Gastrocnemius medialis (tissue), 4 donors: ENCODE measurements at regions not wholly inside any gene's neighbourhood (a gene's known extent, or its start where the extent isn't known, plus 50 kb on each side); places are given as distances from the start of the nearest gene placed in this dataset.

Source experiments
- CTCF ChIP-seq, 5 experiments: fragments of 450-650 bp in 3 of 5; fragments of 200-600 bp in 2 of 5; sonication (generic) in 2 of 5; IDR thresholded peaks in 4 of 5; conservative IDR thresholded peaks in 1 of 5; 1 replicate in 4 of 5; 2 replicates in 1 of 5; pipeline ENCODE4 v1.5.1; 2016 to 2019; ENCODE audit warnings: antibody characterized with exemption in 5 of 5, mild to moderate bottlenecking in 3 of 5, moderate library complexity in 3 of 5
- POLR2A ChIP-seq, 2 donors: fragments of 450-650 bp; IDR thresholded peaks; one replicate each; pipeline ENCODE4 v1.6.1; 2017; ENCODE audit warnings: antibody characterized with exemption in 2 of 2, mild to moderate bottlenecking in 2 of 2, moderate library complexity in 2 of 2

GRCh38 chr3:109897734-109898133, 560.4 kb upstream of the DPPA4 start:
- TF ChIP-seq CTCF (IDR thresholded peaks at IDR 0.05 in 4 of 5, conservative IDR thresholded peaks at IDR 0.05 in 1 of 5): no peak
- TF ChIP-seq POLR2A (IDR thresholded peaks at IDR 0.05): no peak
